ENCODE measurements at regions not wholly inside any gene's neighbourhood (a gene's known extent, or its start where the extent isn't known, plus 50 kb on each side); places are given as distances from the start of the nearest gene placed in this dataset.
A peak's percentile ranks its signal among the peaks of the same experiment; 100 is the strongest.

DNA sequence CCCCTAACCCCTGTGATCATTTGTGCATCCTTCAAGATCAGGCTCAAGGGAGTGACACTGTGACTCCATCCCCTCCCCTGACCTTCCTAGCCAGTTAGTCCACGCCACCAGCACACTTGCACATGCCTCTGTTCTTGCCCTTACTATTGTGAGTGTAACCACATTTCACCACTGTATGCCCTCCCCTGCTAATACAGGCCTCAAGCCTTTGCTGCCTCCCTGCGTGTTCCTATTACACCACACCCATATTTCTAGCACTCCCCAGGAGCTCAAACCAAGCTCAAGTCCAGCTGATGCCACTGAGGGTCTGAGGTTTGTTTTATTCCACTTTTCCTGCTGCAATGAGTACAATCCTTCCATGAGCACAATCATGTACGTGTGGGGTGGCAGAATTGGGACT, 119.3 kb upstream of the FOXN2 start:
- TF ChIP-seq POLR2A (IDR thresholded peaks at IDR 0.05), result no peak
- TF ChIP-seq, protein P1, sequence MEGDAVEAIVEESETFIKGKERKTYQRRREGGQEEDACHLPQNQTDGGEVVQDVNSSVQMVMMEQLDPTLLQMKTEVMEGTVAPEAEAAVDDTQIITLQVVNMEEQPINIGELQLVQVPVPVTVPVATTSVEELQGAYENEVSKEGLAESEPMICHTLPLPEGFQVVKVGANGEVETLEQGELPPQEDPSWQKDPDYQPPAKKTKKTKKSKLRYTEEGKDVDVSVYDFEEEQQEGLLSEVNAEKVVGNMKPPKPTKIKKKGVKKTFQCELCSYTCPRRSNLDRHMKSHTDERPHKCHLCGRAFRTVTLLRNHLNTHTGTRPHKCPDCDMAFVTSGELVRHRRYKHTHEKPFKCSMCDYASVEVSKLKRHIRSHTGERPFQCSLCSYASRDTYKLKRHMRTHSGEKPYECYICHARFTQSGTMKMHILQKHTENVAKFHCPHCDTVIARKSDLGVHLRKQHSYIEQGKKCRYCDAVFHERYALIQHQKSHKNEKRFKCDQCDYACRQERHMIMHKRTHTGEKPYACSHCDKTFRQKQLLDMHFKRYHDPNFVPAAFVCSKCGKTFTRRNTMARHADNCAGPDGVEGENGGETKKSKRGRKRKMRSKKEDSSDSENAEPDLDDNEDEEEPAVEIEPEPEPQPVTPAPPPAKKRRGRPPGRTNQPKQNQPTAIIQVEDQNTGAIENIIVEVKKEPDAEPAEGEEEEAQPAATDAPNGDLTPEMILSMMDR (IDR thresholded peaks at IDR 0.05), result no peak
- peaks cover 0 to 23% (median 0%) of the 10 kb centered on the region in 4 donors for H3K4me1 ChIP-seq
- no peak for DNase-seq
- intact Hi-C loops (cut with DNase I), result no loop called here
- H3K27ac ChIP-seq, result no peak overlapping the region
- WGBS (ENCODE audit: insufficient coverage, low coverage, low lambda C conversion rate, missing lambda C conversion rate), result 67% methylated on average over 3 of the region's 3 CpGs
- ATAC-seq, result no peak
- no peaks in the 10 kb centered on the region for H3K9me3 ChIP-seq
- H3K27me3 ChIP-seq, result no peaks in the 10 kb centered on the region
- no peak overlapping the region for H3K4me3 ChIP-seq
- H3K36me3 ChIP-seq, result no peaks in the 10 kb centered on the region

- no peaks in the 10 kb centered on the region for H3K27me3 ChIP-seq
- H3K27ac ChIP-seq, result peak overlapping the region in 1 of 3 donors; percentile 38
- no peak overlapping the region for H3K4me3 ChIP-seq
- intact Hi-C loops (cut with DNase I), result no loop called here
- H3K4me1 ChIP-seq, result peaks cover 0 to 23% (median 0%) of the 10 kb centered on the region in 4 donors
- no peaks in the 10 kb centered on the region for H3K9me3 ChIP-seq
- no peaks in the 10 kb centered on the region for H3K36me3 ChIP-seq
- DNase-seq (no peak), ATAC-seq (peak; percentile 13 to 41 (median 28))
- TF ChIP-seq POLR2A (IDR thresholded peaks at IDR 0.05), result no peak
- TF ChIP-seq, protein P1 (IDR thresholded peaks at IDR 0.05), result no peak
- 27% methylated on average over 1 of the region's 1 CpG for WGBS (ENCODE audit: insufficient coverage, low coverage, low lambda C conversion rate, missing lambda C conversion rate)
Measured at GRCh38 chr2:48197618-48198017, 116.9 kb upstream of the FOXN2 start.

DNA sequence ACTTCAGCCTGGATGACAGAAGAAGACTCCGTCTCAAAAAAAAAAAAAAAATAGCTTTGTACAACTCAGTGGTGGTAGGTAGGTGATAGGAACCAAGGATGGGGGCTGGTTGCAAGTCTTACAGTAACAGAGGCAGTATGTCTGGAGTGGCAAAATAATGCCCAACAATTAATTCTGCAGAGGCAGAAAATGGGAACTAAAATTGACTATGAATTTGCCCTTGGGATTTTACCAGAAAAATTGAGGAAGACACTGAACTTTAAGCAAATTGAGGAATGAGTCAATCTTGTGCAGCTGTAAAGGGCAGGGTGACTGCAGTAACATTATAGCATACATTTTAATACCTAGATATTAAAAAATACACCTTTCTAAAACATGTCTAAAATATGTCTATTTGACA, 116.1 kb upstream of the FOXN2 start:
- Histone ChIP-seq H3K27ac (no peak overlapping the region), H3K4me1 (peaks cover 0 to 31% (median 2%) of the 10 kb centered on the region in 4 donors), H3K9me3 (no peaks in the 10 kb centered on the region), H3K36me3 (no peaks in the 10 kb centered on the region), H3K27me3 (no peaks in the 10 kb centered on the region), H3K4me3 (no peak overlapping the region)
- TF ChIP-seq, protein P1 (IDR thresholded peaks at IDR 0.05), result no peak
- no peak for TF ChIP-seq POLR2A (IDR thresholded peaks at IDR 0.05)
- DNase-seq (no peak), ATAC-seq (peak in 1 of 4 donors; percentile 12)
- 67% methylated on average over 1 of the region's 1 CpG for WGBS (ENCODE audit: insufficient coverage, low coverage, low lambda C conversion rate, missing lambda C conversion rate)
- intact Hi-C loops (cut with DNase I), result no loop called here

GRCh38 chr2:48199070-48199469, 115.4 kb upstream of the FOXN2 start:
- ATAC-seq (no peak), DNase-seq (no peak)
- no peak overlapping the region for H3K27ac ChIP-seq
- no peaks in the 10 kb centered on the region for H3K36me3 ChIP-seq
- no peaks in the 10 kb centered on the region for H3K27me3 ChIP-seq
- 100% methylated on average over 5 of the region's 7 CpGs for WGBS (ENCODE audit: insufficient coverage, low coverage, low lambda C conversion rate, missing lambda C conversion rate)
- no peak overlapping the region for H3K4me3 ChIP-seq
- peaks cover 0 to 35% (median 4%) of the 10 kb centered on the region in 4 donors for H3K4me1 ChIP-seq
- TF ChIP-seq, protein P1 (IDR thresholded peaks at IDR 0.05), result no peak
- no peak for TF ChIP-seq POLR2A (IDR thresholded peaks at IDR 0.05)
- intact Hi-C loops (cut with DNase I), result no loop called here
- no peaks in the 10 kb centered on the region for H3K9me3 ChIP-seq

Data from right lobe of liver (tissue), 6 donors.